ENCODE measurements at regions not wholly inside any gene's neighbourhood (a gene's known extent, or its start where the extent isn't known, plus 50 kb on each side); places are given as distances from the start of the nearest gene placed in this dataset.

- no peak for DNase-seq (ENCODE audit: low spot score)
- in situ Hi-C loops (cut with MboI; ENCODE audit: low sequenced_read_pairs, unreplicated experiment): no loop called here
- no peak for TF ChIP-seq CTCF (IDR thresholded peaks at IDR 0.05; ENCODE audit: borderline replicate concordance, control extremely low read depth, extremely low read depth, insufficient read depth, missing control alignments)
Measured at GRCh38 chr2:12369566-12369965, 347.2 kb upstream of the TRIB2 start.

- in situ Hi-C loops (cut with MboI; ENCODE audit: low sequenced_read_pairs, unreplicated experiment): no loop called here
- DNase-seq (ENCODE audit: low spot score): no peak
- no peak for TF ChIP-seq CTCF (IDR thresholded peaks at IDR 0.05; ENCODE audit: borderline replicate concordance, control extremely low read depth, extremely low read depth, insufficient read depth, missing control alignments)
Measured at GRCh38 chr2:12376025-12376424, 340.7 kb upstream of the TRIB2 start.

- no peak for TF ChIP-seq CTCF (IDR thresholded peaks at IDR 0.05; ENCODE audit: borderline replicate concordance, control extremely low read depth, extremely low read depth, insufficient read depth, missing control alignments)
- no peak for DNase-seq (ENCODE audit: low spot score)
- in situ Hi-C loops (cut with MboI; ENCODE audit: low sequenced_read_pairs, unreplicated experiment): no loop called here
Measured at GRCh38 chr2:12379143-12379542, 337.6 kb upstream of the TRIB2 start.

GRCh38 chr2:12381543-12382325, 335.0 kb upstream of the TRIB2 start:
- DNase-seq (ENCODE audit: low spot score): no peak
- no peak for TF ChIP-seq CTCF (IDR thresholded peaks at IDR 0.05; ENCODE audit: borderline replicate concordance, control extremely low read depth, extremely low read depth, insufficient read depth, missing control alignments)
- in situ Hi-C loops (cut with MboI; ENCODE audit: low sequenced_read_pairs, unreplicated experiment): no loop called here

- TF ChIP-seq CTCF (IDR thresholded peaks at IDR 0.05; ENCODE audit: borderline replicate concordance, control extremely low read depth, extremely low read depth, insufficient read depth, missing control alignments): no peak
- in situ Hi-C loops (cut with MboI; ENCODE audit: low sequenced_read_pairs, unreplicated experiment): no loop called here
- no peak for DNase-seq (ENCODE audit: low spot score)
Measured at GRCh38 chr2:12382366-12382765, 334.4 kb upstream of the TRIB2 start.

GRCh38 chr2:12389344-12390045, 327.2 kb upstream of the TRIB2 start:
- TF ChIP-seq CTCF (IDR thresholded peaks at IDR 0.05; ENCODE audit: borderline replicate concordance, control extremely low read depth, extremely low read depth, insufficient read depth, missing control alignments): no peak
- in situ Hi-C loops (cut with MboI; ENCODE audit: low sequenced_read_pairs, unreplicated experiment): no loop called here
- DNase-seq (ENCODE audit: low spot score): no peak

All from GM13976 (cell line).